ENCODE measurements at regions not wholly inside any gene's neighbourhood (a gene's known extent, or its start where the extent isn't known, plus 50 kb on each side); places are given as distances from the start of the nearest gene placed in this dataset.

DNA sequence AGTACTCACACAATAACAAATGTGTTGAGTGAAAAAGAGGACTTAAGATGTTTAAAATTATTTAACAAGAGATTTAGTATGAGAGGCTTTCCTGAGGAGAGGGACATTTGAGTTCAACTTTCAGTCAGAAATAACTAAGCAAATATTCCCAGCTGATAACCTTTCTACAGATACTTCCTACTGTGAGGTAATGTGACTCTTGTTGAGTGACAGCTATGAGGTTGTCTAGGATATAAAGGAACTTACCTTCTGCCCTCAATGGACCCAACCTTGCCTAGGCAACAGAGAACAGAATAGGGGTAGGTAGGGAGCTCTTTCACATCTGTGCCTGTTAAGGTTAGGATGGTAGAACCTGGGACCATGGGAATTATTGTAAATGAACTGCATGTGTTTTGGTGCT, 54.7 kb downstream of the GLUD2 start:
- FAIRE-seq (no peak), DNase-seq (ENCODE audit: insufficient read length, low spot score) (no peak)

DNA sequence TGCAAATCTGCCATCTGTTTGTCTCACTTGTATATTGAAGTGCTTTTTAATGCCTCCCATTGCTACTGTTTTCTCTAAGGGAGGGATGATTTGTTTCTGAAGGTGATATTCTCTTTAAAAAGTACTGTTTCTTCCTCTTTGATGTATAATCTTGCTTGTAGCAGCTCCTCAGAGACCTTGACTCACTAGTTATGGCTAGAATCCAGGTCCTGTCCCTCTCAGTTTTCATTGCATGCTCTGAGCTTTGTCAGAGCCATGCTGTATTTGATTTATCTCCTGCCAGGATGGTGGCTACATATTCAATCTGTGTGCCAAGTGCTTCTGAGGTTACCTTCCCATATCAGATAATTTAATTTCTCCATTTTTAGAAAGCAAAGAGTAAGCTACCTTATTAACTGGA, 56.0 kb downstream of the GLUD2 start:
- FAIRE-seq (no peak), DNase-seq (ENCODE audit: insufficient read length, low spot score) (no peak)

DNA sequence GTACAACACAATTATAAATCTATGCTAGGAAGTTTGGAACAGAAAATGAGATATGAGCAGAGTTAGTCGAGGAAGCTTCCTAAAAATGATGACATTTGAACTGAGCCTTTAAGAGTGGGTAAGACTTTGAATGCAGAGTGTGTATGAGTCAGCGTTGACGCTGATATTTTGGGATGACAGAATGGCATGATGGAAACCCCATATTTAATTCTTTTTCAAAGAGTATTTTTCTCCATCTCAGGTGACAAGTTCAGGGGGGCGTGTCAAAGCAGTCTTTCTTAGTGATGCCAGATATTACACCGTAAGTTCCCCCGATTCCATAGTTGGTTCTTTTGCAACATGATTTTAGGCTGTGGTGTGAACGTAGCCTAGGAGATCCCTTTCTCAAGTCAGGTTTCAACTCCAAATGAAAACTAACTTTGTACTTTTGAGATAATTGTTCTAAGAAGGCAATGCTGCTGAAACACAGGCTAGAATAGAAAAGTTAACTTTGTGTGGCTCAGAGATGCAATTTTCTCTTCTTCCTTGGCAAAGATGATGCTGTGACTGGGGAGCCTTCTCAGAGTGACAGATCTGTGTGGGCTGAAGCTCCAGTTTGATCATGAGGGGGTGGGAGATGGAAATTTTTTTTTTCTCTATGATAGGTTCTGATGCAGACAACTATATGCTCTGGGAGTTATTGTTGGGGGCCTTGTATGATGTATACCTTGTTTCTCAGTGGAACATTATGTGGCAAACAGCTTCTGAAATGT, 59.2 kb downstream of the GLUD2 start:
- FAIRE-seq (no peak), DNase-seq (ENCODE audit: insufficient read length, low spot score) (no peak)

DNA sequence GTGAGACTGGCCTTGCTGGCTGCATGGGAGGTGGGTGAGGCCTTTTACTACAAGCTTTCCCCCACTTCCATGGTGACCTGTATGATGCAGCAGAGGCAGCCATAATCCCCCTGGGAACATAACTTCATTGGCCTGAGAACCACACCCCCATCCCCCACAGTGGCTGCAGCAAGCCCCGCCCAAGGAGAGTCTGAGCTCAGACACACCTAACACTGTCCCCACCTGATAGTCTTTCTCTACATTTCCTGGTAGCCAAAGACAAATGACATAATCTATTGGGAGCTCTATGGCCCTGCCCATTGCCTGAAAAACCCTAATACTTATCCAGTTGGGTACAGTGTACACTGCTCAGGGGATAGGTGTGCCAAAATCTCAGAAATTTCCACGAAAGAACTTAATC, 62.6 kb downstream of the GLUD2 start:
- no peak for DNase-seq (ENCODE audit: insufficient read length, low spot score)
- no peak for FAIRE-seq

DNA sequence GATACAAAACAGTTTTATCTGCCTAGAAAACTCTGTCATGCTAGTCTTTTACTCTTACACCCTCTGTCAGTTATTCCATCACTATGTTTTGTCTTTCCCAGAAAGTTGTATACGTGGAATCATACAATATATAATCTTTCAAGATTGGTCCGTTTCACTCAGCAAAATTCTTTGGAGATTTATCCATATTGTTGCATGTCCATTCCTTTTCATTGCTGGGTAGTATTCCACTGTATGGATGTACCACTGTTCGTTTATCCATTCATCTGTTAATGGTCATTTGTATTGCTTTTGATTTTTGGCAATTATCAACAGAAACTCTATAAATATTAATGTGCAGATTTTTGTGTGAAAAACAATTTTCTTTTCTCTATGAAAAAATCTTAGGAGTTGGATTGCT, 63.1 kb downstream of the GLUD2 start:
- no peak for FAIRE-seq

DNA sequence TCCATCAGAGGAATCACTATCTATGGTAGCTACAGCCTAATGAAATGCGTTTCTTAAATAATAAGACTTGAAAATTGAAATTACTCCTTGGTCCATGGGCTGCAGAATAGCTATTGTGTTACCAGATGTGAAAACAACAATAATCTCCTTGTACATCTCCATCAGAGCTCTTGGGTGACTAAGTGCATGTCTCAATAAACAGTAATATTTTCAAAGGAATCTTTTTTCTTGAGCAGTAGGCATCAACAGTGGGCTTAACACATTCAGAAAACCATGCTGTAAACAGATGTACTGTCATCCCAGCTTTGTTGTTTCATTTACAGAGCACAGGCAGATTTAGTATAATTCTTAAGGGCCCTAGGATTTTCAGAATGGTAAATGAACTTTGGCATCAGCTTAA, 67.3 kb downstream of the GLUD2 start:
- FAIRE-seq (no peak), DNase-seq (ENCODE audit: insufficient read length, low spot score) (no peak)

More for the DNA sequence above, 63.1 kb downstream of the GLUD2 start:
- DNase-seq (ENCODE audit: insufficient read length, low spot score): no peak

GRCh38 chrX:121120690-121121605, 73.5 kb downstream of the GLUD2 start:
- FAIRE-seq (no peak), DNase-seq (ENCODE audit: insufficient read length, low spot score) (no peak)

GRCh38 chrX:121122332-121122731, 74.9 kb downstream of the GLUD2 start:
- FAIRE-seq: no peak
- DNase-seq (ENCODE audit: insufficient read length, low spot score): no peak

DNA sequence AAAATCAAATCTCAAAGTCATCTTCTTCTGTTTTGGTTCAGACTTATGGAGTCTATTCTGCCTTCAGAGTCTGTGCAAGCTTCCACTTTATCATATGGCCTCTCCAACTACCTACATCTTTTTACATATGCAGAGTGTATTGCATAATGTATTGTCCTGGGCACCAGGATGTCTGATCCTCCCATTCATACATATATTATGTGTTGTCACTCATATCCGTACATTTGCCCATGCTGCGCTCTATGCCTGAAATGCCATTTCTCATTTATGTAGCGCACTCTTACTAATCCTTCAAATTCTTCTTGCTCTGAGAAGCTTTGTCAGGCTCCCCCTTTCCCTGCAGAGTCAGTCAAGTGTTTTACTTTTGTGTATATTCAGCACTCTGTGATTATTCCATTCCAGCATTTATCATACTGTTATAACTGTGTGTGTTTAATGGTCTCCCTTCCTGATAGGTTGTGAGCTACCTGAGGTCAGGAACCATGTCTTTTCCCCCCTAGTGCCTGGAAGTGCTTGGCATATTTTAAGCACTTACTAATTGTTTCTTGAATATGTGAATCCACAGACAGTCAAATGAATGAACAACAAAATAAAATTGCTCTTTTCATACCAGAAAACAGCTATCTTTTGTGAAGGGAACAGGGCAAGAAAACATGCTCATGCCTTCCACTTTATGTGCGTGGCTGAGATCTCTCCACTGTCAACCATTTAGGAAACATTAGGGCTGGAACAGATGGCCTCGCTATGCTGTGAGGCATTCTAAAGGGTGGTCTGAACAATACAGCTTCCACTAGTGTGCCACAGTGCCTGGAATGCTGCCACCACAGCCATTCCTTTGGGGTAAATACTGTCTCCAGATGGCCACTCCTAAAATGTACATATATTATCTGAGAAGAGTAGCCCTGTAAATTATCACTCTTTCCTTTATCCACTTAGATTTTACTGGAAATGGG, 81.8 kb downstream of the GLUD2 start:
- no peak for FAIRE-seq

GRCh38 chrX:121132675-121133074, 85.3 kb downstream of the GLUD2 start:
- FAIRE-seq (no peak), DNase-seq (ENCODE audit: insufficient read length, low spot score) (no peak)

More for the DNA sequence above, 81.8 kb downstream of the GLUD2 start:
- DNase-seq (ENCODE audit: insufficient read length, low spot score): no peak

GRCh38 chrX:121135488-121136207, 88.2 kb downstream of the GLUD2 start:
- FAIRE-seq: no peak

DNA sequence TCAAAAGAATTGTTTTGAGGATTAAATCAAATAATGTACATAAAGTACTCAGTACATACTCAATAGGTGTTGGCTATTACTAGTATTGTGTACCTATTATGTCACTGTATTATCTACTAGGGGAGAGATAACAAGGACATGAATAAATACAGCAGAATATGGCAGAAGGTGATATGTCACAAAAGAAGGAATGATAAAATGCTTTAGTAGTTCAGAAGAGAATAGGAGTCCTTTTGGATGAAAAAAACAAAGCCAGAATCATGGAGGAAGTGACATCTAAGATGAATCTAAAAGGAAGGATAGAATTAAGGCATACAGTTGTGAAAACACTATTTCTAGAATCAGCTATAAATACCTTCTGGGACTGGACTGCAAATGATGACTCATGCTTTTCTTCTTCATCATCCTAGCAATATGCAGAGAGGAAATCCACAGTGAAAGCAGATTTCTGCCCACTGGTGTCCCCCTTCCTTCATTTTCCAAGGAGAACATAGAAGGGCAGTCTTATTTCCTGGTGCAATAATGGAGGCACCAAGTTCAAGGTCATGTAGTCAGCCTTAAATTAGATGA, 98.7 kb downstream of the GLUD2 start:
- no peak for FAIRE-seq

More at GRCh38 chrX:121135488-121136207, 88.2 kb downstream of the GLUD2 start:
- DNase-seq (ENCODE audit: insufficient read length, low spot score): no peak

DNA sequence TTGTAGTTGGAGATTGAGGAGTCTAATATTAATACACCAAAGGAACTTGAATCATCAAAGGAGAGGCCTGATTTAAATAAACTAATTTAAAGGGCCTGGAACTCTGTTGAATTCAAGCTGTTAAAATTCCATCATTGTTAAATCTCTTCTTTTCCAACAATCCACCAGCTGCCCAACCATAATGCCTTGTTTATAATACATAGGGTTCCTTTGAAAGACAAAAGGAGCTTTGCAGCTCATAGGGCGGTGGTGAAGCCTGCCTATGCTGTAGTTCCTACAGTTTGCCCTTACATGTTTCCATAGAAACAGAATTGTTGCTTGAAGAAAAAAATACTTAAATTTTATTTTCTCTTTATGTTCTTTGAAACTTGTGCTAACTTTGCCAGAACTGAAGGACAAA, 102.8 kb downstream of the GLUD2 start:
- DNase-seq (ENCODE audit: insufficient read length, low spot score) (no peak), FAIRE-seq (no peak)

More for the DNA sequence above, 98.7 kb downstream of the GLUD2 start:
- no peak for DNase-seq (ENCODE audit: insufficient read length, low spot score)

DNA sequence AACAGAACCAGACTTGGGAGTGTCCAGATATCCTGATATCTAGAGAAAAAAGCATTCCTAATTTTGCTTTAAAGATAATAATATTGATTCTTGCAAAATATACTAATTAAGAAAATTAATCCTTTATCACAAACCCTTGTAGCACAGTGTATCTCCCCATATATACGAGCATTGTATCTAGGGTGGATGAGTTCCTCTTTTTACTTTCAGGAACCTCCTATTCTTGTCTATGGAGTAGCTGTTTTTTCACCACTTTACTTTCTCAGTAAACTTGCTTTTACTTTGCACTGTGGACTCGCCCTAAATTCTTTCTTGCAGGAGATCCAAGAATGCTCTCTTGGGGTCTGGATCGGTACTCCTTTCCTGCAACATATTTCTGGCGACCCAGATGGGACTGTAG, 103.9 kb downstream of the GLUD2 start:
- DNase-seq (ENCODE audit: insufficient read length, low spot score) (no peak), FAIRE-seq (no peak)

DNA sequence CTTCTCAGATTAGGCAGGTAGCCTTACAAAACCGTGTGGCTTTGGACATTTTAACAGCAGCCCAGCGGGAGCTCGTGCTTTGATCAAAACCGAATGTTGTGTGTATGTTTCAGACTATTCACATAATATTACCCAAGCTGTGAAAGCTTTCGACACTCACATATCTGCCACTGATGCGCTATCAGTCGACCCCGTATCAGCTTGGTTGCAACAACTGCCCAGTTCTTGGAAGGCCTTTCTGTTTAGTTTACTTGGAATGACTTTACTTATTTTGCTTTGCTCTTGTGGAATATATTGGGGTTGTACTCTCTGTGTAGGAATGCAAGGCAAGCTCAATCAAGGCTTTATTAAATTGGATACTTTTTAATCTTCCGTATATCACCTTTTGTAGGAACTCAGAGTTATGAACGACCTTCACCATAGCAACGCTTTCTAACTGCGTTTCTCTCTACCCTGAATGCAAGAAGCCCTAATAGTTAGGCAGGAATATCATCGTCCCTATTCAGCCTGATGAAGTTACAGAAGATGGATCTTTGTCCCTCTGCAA, 107.5 kb downstream of the GLUD2 start:
- no peak for FAIRE-seq
- no peak for DNase-seq (ENCODE audit: insufficient read length, low spot score)

DNA sequence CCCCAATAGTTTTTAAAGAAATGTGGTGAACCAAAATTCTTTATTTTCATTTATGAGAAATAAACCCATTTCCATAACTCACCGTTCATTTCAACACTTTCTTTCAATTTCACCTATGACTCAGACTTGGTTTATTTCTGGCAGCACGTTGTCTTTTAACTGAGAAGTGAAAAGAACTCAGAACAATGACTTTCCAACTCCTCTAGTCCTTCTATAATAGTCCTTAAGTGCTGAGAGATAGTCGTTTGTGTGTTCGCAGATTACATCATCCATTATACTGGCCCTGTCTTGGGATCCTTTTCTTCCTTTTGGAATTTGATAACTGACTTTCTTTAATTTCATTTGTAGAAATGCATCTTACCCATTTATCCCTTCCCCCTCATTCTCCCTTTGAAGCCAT, 113.6 kb downstream of the GLUD2 start:
- no peak for FAIRE-seq
- DNase-seq (ENCODE audit: insufficient read length, low spot score): no peak

DNA sequence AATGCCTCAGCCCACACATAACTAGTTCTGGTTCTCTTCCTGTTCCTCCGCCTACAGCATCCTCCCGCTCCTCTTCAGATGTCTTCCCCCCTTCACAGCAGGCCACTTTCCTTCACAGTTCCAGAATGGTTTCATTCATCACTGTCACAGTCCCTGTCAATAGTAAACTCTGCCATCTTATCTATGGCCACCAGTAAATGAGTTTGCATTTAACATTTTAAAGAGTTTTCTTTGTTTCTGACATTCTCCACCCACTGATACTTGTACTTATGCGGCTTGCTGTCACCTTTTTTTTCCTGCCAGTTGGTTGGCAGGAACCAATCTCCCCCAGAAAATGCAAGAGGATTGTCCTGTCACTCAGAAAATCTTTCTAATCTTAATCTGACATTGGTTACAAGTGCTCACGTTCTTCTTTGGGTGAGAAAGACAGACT, 114.1 kb downstream of the GLUD2 start:
- no peak for FAIRE-seq
- DNase-seq (ENCODE audit: insufficient read length, low spot score): no peak

DNA sequence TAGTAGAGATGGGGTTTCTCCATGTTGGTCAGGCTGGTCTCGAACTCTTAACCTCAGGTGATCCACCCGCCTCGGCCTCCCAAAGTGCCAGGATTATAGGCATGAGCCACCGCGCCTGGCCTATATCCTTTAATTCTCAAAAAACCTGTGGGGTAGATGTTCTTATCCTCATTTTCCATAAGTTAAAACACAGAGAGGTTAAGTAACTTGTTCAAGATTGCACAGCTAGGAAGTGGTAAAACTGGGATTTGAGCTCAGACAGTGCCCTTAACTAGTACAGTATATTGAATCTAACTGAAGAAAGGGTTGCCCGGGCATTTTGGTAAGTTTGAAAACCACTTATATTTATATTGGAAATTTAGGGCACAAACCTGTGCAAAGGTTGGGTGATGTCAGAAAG, 116.0 kb downstream of the GLUD2 start:
- FAIRE-seq: no peak

DNA sequence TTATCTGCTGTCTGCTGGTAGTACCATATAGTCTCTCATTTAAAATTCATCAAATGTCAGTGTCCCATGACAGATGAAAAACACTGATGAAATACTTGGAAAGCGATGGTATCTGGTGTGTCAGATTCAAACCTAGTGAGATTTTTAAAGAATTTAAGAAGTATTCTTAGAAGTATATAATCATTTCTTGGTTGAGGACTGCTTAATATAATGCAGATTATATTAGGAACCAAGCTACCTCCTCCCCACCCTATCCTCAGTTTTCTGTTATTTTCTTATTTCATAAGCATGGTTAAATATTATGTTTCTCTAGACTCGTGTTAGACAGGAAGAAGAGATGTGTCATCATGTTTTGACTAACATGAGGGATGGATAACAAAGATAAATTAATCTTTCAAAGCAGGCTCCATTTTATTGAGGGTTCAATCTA, 118.5 kb downstream of the GLUD2 start:
- DNase-seq (ENCODE audit: insufficient read length, low spot score) (no peak), FAIRE-seq (no peak)

More for the DNA sequence above, 116.0 kb downstream of the GLUD2 start:
- no peak for DNase-seq (ENCODE audit: insufficient read length, low spot score)

All from HTR-8/SVneo (cell line).